NCI-H2107 treated with DMSO at 0.1 percent for 48 hours (cell line): ENCODE measurements at regions not wholly inside any gene's neighbourhood (a gene's known extent, or its start where the extent isn't known, plus 50 kb on each side); places are given as distances from the start of the nearest gene placed in this dataset.
"Not testable (repeated sequence)": the region's sequence is repeated elsewhere in the genome, so short reads cannot be mapped to it uniquely, and the experiment has no call there.

Experiments
- DNase-seq: peaks from one replicate; lab custom pipeline; 2025; ENCODE audit not compliant: unreplicated experiment; lab: John Stamatoyannopoulos, UW

GRCh38 chr5:174504266-174504726, 220.1 kb upstream of the MSX2 start:
- no peak for DNase-seq

DNA sequence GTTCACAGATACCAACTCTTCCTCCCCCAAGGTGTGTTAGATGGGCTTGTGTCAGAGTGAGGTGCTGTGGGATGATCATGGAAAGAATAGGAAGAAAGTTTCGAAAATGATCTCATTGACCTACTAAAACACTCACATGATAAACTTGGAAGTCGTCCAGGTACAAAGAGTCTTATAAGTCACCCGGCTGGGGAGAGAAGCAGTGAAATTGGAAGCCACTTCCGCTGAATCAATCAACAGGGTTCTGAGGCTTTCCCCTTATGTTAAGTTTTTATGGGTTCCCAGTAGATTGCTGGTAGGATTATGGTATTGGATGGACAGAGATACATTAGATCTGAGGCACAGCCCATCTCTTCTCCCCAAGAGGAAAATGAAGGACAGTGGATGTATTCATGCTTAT, 218.8 kb upstream of the MSX2 start:
- DNase-seq = no peak

GRCh38 chr5:174510782-174511453, 213.5 kb upstream of the MSX2 start:
- not testable (repeated sequence) for DNase-seq

- DNase-seq = no peak
Measured at GRCh38 chr5:174511714-174512253, 212.6 kb upstream of the MSX2 start.

DNA sequence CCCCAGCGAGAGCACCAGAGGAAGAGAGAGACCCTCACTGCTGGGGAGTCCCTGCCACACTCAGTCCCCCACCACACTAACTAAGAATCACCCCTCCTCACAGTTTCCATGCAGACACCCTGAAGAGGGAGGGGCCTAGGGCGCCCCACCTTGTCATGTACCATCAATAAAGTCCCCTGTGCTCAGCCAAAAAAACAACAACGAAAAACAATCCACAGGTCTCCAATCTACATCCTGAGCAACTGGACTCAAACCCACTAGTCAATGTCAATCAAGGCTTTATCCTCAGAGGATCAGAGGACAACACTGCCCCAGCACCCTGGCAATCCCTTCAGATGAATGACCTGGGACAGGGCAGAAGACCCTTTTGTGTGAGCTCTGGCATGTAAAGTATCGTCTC, 210.1 kb upstream of the MSX2 start:
- DNase-seq = no peak

DNA sequence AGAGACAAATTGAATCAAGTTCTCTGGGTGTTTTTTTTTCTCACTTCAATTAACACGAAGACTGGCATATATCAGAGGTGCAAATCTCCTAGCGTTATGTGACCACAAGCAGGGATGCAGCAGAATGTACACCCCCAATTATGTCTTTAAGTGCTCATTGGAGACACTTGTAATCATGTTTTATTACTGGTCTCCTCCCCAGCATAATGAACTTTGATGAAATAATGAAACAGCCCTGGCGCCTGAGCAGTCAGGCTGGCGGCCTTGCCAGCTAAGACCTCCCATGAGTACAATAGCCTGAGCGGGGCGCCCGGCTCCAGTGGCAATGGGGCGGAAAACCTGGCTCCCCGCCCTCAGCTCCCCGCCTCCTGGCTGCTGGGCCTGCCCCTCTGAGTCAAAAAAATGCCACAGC, 209.4 kb upstream of the MSX2 start:
- DNase-seq = no peak

DNA sequence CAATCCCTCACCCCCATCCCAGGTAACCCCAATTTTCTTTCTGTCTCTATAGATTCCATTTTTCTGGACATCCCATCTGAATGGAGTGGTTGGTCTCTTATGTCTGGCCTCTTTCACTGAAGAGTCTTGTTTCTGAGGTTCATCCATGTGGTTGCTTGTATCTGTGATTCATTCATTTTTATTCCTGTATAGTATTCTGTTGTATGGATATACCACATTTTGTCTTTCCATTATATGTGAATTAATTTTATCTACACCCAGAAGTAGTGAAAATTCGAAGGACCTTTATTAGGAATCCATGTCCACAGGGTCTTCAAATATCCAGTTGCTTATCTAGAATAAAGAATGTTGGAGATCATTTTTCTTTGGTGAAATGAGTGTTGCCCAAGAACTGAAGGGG, 207.6 kb upstream of the MSX2 start:
- no peak for DNase-seq

DNA sequence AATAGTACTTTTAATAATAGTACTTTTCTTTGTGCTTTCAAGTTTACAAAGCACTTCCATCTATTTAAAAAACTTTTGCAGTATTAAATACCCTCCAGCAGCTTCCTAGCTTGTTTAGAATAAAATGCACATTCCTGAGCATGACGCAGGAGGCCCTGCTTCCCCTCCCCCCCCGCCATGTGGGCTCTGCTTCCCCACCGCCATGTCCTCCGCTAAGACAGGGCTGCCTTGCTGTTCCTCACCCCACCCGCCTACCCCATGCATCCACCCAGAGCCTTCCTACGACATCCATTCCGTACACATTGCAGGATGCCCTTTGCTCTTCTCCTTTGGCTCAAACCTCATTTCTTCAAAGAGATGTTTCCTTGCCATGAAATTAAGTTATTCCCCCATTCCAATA, 205.9 kb upstream of the MSX2 start:
- no peak for DNase-seq

DNA sequence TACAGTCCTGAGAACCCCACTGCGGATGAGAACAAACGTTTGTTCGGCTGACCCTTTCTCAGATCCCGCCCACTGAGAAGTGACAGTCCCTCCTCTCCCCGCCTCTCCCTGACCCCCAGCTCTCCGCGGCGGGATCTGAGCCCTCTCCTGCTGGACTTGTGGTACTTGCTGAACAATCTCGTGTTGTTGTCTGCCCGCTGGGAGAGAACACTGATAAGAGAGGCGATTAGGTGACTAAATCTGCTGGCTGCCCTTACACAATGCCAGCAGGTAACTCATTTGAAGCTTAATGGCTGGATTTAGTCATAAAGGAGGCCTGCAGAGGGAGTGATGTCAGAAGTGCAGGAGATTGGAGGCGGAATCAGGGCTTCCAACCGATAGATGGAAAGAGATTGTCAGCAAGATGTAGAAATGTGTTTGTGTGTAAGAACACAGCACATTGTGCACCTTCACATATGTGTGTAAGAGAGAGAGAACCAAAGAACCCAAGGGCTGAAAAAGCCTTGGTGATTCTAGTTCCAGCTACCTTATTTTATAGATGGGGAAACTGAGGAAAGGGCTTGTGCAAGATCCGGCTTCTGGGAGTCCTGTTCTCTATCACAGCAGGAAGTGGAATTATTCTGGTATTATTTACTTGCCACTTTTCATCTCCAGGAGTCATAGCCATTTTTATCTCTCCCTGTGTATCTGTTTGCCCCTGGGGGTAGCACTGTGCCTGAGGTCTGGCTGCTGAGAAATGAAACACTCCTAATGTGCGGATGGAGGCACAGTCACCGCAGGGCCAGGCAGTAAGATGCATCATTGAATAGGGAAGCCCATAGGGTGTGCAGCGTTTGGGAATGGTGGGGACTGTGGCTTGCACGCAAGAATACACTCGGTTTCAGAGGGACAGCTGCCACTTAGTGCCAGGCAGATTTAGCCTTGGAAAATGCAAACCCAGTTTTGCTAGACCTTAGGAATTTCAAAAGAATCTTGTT, 203.7 kb upstream of the MSX2 start:
- no peak for DNase-seq

DNA sequence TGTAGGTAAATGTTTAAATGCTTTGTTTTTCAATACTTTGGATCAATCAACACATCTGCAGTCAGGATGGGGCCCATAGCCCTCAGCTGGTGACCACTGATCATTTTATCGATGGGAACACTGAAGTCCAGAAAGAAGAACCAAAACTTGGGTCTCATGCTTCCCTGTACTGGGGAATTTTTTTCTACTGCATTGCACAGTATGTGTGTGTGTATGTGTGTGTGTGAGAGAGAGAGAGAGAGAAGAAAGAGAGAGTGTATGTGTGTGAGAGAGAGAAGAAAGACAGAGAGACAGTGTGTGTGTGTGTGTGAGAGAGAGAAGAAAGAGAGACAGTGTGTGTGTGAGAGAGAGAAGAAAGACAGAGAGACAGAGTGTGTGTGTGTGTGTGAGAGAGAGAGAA, 202.9 kb upstream of the MSX2 start:
- no peak for DNase-seq

GRCh38 chr5:174522480-174523260, 201.7 kb upstream of the MSX2 start:
- no peak for DNase-seq

- no peak for DNase-seq
Measured at GRCh38 chr5:174523311-174524071, 200.9 kb upstream of the MSX2 start.

DNA sequence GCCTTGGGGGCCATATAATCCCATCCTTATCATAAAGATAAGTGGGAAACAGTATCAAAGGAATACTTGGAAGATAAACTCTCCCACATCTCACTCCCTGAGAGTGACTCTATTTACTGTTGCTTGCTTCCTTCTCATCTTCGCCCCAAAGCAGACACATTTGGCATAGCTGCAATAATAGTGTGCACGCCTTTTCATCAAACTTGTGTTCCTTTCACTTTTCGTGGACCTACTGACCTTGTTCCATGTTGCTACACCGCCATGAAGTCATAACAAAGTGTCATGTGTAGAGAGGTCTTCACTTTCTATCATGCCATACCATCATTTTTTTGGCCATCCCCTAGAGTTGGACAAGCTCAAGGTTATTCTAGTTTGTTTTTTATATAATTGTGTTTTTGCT, 200.0 kb upstream of the MSX2 start:
- no peak for DNase-seq

GRCh38 chr5:174526177-174526576, 198.2 kb upstream of the MSX2 start:
- DNase-seq = no peak

DNA sequence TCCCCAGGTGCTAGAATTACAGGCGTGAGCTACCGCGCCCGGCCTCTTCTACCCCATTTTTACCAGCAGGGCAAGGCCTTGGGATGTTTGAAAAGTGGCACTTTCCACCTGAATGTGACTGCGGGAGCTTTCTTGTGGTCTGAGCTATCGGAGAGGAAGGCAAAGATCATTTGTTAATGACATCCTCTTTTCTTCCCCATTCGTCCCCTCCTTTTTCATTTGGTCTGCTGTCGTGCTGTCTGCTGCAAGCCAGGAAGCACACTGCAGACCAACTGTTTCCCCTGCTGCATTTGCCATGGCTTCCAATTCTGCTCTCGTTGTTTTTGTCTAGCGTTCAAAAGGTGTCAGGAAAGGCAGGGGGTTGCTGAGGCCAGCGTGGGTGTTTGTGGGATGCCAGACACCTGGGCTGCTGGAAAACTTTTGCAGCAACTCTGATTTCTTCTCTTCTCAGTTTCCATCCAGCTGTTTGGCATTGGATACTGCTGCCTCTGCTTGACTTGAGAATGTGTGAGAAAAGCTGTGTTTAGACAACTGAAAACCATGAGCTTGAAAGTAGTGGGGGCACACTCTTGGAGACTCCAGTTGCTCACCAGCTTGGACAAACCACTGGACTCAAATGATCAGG, 196.4 kb upstream of the MSX2 start:
- DNase-seq = no peak

GRCh38 chr5:174528821-174529544, 195.4 kb upstream of the MSX2 start:
- DNase-seq = no peak

GRCh38 chr5:174529925-174530681, 194.3 kb upstream of the MSX2 start:
- DNase-seq = no peak

GRCh38 chr5:174531782-174532191, 192.6 kb upstream of the MSX2 start:
- no peak for DNase-seq
